ENCODE measurements at regions not wholly inside any gene's neighbourhood (a gene's known extent, or its start where the extent isn't known, plus 50 kb on each side); places are given as distances from the start of the nearest gene placed in this dataset.

DNA sequence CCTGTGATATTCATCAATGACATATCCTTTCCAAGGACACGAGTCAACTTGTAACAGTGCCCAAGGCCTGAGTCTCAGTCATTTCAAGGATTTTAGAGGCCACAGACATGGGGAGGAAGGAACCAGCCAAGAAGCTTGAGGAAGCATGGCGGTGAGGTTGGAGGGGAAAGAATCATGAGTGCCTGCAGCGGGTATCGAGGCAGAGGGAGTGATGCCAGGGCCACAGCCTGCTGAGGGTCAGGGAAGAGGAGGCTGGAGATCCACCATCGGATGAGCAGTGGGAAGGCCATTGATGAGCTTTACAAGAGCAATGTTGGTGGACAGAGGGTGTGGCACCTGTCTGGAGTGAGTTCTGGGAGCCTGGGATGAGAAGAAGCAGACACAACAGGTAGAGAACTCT, 88.5 kb upstream of the IER5L start:
- TF ChIP-seq CTCF (conservative IDR thresholded peaks at IDR 0.05; ENCODE audit: low read depth, low read length), result no peak
- no peak for TF ChIP-seq EZH2 (IDR thresholded peaks at IDR 0.05; ENCODE audit: borderline replicate concordance, low read depth, low read length, poor library complexity, severe bottlenecking)
